ENCODE measurements at regions not wholly inside any gene's neighbourhood (a gene's known extent, or its start where the extent isn't known, plus 50 kb on each side); places are given as distances from the start of the nearest gene placed in this dataset.

DNA sequence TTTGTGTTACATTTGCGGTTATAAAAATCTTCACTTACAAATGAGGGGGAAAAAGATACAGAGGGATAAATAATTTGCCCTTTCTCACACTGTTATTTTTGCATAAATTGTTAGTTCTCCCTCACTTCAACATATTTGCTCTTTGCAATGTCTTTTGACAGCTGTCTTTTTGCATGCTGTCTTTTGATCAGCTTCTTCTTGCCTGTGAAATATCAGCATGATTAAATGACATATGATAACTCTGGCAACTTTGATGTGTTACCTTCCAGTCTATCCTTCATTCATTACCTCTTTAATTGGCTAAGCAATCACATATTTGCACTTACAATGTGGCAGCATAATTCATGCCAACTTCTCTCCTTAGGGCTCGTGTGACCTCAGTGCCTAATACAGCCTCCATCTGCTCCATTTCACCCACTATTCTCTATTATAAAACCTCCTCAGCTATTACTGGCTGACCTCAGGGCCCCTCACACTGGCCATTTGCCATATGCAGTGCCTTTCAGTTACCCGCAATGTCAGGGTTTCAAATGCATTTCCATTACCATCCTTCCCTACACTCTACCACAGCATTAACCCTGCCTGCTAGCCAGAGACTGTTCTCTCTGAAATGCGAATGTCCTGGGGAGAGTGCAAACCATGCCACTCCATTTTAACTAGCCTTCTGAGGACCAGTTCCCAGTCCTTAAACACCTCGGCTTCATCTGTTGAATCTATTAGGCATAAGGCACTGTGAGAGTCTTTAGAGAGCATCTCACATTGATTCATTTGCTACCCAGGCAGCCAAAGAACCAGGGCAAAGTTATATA, 1056.6 kb upstream of the CHAC2 start:
- no peak overlapping the region for H3K4me3 ChIP-seq (ENCODE audit: control insufficient read depth, low read depth, low read length)
- TF ChIP-seq, protein P1, sequence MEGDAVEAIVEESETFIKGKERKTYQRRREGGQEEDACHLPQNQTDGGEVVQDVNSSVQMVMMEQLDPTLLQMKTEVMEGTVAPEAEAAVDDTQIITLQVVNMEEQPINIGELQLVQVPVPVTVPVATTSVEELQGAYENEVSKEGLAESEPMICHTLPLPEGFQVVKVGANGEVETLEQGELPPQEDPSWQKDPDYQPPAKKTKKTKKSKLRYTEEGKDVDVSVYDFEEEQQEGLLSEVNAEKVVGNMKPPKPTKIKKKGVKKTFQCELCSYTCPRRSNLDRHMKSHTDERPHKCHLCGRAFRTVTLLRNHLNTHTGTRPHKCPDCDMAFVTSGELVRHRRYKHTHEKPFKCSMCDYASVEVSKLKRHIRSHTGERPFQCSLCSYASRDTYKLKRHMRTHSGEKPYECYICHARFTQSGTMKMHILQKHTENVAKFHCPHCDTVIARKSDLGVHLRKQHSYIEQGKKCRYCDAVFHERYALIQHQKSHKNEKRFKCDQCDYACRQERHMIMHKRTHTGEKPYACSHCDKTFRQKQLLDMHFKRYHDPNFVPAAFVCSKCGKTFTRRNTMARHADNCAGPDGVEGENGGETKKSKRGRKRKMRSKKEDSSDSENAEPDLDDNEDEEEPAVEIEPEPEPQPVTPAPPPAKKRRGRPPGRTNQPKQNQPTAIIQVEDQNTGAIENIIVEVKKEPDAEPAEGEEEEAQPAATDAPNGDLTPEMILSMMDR (IDR thresholded peaks at IDR 0.05; ENCODE audit: control insufficient read depth, insufficient read depth, low read depth, low read length, missing control alignments), result no peak
- no peak for DNase-seq (ENCODE audit: low read depth)

DNA sequence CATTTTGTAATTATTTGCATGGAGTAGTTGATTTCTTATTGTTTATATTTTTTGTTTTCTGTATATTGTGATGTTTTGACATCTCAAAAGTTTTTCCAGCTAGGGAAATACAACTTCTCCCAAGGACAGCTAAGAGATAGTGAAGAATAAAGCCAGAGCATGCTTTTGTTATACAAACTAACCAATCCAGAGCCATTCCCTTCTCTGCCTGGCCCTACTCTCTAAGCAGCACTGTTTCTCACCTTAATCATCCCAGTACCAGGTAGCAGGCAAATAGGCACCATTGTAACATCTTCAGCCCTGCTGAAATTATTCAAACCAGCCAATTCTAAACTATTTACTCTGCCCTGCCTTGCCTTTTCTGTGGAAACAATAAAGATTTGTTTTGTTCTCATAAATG, 1063.4 kb upstream of the CHAC2 start:
- no peak overlapping the region for H3K4me3 ChIP-seq (ENCODE audit: control insufficient read depth, low read depth, low read length)
- no peak for DNase-seq (ENCODE audit: low read depth)
- TF ChIP-seq, protein P1 (IDR thresholded peaks at IDR 0.05; ENCODE audit: control insufficient read depth, insufficient read depth, low read depth, low read length, missing control alignments), result no peak

DNA sequence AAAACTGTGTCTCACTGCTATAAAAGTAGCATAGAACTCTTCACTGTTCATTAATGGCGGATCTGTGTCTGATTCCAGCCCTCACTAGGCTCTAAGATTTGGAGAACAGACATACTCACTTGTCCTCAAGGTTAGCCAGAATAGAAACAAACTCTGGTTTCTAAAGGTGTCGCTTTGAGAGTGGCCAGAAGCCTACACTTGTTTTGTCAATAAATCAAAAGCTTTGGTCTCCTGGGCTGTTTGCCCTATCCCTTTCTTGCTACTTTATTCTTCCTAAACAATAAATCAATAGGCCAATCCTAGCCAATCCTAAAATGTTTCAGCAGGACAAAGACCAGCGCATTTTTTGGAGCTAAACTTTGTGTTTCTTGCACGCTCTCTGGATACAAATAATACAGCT, 1064.6 kb upstream of the CHAC2 start:
- DNase-seq (ENCODE audit: low read depth), result no peak

DNA sequence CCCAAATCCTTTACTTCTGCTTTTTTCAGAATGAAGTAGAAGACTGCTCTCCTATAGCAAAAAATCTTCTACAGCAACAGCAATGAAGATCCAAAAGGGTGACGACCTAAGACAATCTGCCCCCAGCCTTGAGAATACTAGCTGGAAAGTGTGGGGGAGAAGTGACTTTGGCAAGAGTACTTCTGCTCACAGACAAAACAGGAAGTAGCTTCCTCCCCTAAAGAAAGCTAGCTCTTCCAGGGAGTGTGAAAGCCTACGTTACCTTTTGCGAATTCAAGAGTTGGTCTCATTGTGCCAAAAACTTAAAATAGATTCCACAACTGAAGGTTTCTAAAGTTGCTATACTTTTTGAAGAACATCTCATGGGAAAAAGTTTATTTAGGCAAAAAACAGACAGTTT, 1069.2 kb upstream of the CHAC2 start:
- H3K4me3 ChIP-seq (ENCODE audit: control insufficient read depth, low read depth, low read length), result no peak overlapping the region
- TF ChIP-seq, protein P1 (IDR thresholded peaks at IDR 0.05; ENCODE audit: control insufficient read depth, insufficient read depth, low read depth, low read length, missing control alignments), result no peak
- DNase-seq (ENCODE audit: low read depth), result no peak

More for the DNA sequence above, 1064.6 kb upstream of the CHAC2 start:
- H3K4me3 ChIP-seq (ENCODE audit: control insufficient read depth, low read depth, low read length), result no peak overlapping the region
- TF ChIP-seq, protein P1 (IDR thresholded peaks at IDR 0.05; ENCODE audit: control insufficient read depth, insufficient read depth, low read depth, low read length, missing control alignments), result no peak

DNA sequence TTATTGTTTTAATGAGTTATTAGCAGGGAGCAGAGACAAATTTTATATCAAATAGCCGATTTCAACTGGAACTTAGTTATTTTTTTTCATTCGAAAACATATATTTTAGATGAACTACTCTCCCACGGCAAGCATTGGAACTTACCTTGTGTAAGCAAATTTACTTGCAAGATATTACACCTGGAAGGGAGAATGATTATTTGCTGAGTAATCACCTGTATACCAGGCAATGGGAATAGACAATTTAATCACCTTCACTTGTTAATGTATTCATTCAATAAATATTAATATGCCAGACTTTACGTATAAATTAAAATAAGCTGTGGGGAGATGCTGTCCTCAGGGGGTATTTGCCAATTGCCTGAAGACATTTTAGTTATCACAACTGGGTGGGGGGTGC, 1069.9 kb upstream of the CHAC2 start:
- no peak for DNase-seq (ENCODE audit: low read depth)
- H3K4me3 ChIP-seq (ENCODE audit: control insufficient read depth, low read depth, low read length), result no peak overlapping the region
- TF ChIP-seq, protein P1 (IDR thresholded peaks at IDR 0.05; ENCODE audit: control insufficient read depth, insufficient read depth, low read depth, low read length, missing control alignments), result no peak

DNA sequence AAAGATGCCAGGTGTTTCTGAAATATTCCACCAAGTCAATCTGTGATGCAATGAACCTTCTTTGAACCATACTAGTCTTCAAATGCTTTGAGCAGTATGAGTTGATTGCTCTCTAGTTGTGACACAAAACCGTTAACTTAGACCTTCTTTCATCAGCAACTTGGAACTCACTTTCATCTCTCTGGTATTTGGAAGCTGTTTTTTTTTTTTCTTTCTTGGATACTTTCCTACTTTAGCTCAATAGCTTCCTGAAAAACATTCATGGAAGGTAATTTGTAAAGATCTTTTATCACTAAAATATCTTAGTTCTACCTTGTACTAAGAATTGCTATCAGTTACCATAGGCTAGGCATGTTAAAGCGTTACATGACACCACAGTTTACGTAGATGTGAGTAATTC, 1071.9 kb upstream of the CHAC2 start:
- no peak for DNase-seq (ENCODE audit: low read depth)
- H3K4me3 ChIP-seq (ENCODE audit: control insufficient read depth, low read depth, low read length), result no peak overlapping the region
- TF ChIP-seq, protein P1 (IDR thresholded peaks at IDR 0.05; ENCODE audit: control insufficient read depth, insufficient read depth, low read depth, low read length, missing control alignments), result no peak
